ENCODE measurements at regions not wholly inside any gene's neighbourhood (a gene's known extent, or its start where the extent isn't known, plus 50 kb on each side); places are given as distances from the start of the nearest gene placed in this dataset.

GRCh38 chr12:82529101-82529500 is 157.6 kb upstream of the TMTC2 start:
- WGBS, 2 donors, result 26 to 30% methylated on average over 1 of the region's 1 CpG
- intact Hi-C loops (cut with DNase I; ENCODE audit: low total_unique reads), result no loop called here
- no peak for TF ChIP-seq CTCF (IDR thresholded peaks at IDR 0.05)
- no peak for TF ChIP-seq POLR2A (IDR thresholded peaks at IDR 0.05)
- H3K4me3 ChIP-seq (ENCODE audit: low read depth, poor library complexity, severe bottlenecking), result no peak overlapping the region
- no peak for DNase-seq (ENCODE audit: low spot score in 2 of 2)

GRCh38 chr12:82529954-82530353 is 156.8 kb upstream of the TMTC2 start:
- H3K4me3 ChIP-seq (ENCODE audit: low read depth, poor library complexity, severe bottlenecking), result no peak overlapping the region
- no peak for DNase-seq (ENCODE audit: low spot score in 2 of 2)
- 74 to 76% methylated on average over 3 of the region's 3 CpGs for WGBS, 2 donors
- intact Hi-C loops (cut with DNase I; ENCODE audit: low total_unique reads), result no loop called here
- no peak for TF ChIP-seq POLR2A (IDR thresholded peaks at IDR 0.05)
- TF ChIP-seq CTCF (IDR thresholded peaks at IDR 0.05), result no peak

GRCh38 chr12:82530394-82530793 is 156.3 kb upstream of the TMTC2 start:
- WGBS, 2 donors, result 84 to 97% methylated on average over 2 of the region's 2 CpGs
- TF ChIP-seq POLR2A (IDR thresholded peaks at IDR 0.05) (no peak), CTCF (IDR thresholded peaks at IDR 0.05) (no peak)
- DNase-seq (ENCODE audit: low spot score in 2 of 2), result no peak
- no peak overlapping the region for H3K4me3 ChIP-seq (ENCODE audit: low read depth, poor library complexity, severe bottlenecking)
- intact Hi-C loops (cut with DNase I; ENCODE audit: low total_unique reads), result no loop called here

- no peak overlapping the region for H3K4me3 ChIP-seq (ENCODE audit: low read depth, poor library complexity, severe bottlenecking)
- no peak for DNase-seq (ENCODE audit: low spot score in 2 of 2)
- WGBS, 2 donors, result 66 to 69% methylated on average over 1 of the region's 1 CpG
- intact Hi-C loops (cut with DNase I; ENCODE audit: low total_unique reads), result no loop called here
- TF ChIP-seq POLR2A (IDR thresholded peaks at IDR 0.05) (no peak), CTCF (IDR thresholded peaks at IDR 0.05) (no peak)
Observed at GRCh38 chr12:82533341-82533740, 153.4 kb upstream of the TMTC2 start.

GRCh38 chr12:82537436-82537835 is 149.3 kb upstream of the TMTC2 start:
- H3K4me3 ChIP-seq (ENCODE audit: low read depth, poor library complexity, severe bottlenecking), result no peak overlapping the region
- 63 to 70% methylated on average over 2 of the region's 2 CpGs for WGBS, 2 donors
- no peak for TF ChIP-seq CTCF (IDR thresholded peaks at IDR 0.05)
- TF ChIP-seq POLR2A (IDR thresholded peaks at IDR 0.05), result no peak
- intact Hi-C loops (cut with DNase I; ENCODE audit: low total_unique reads), result no loop called here
- DNase-seq (ENCODE audit: low spot score in 2 of 2), result no peak

- TF ChIP-seq CTCF (IDR thresholded peaks at IDR 0.05), result no peak
- TF ChIP-seq POLR2A (IDR thresholded peaks at IDR 0.05), result no peak
- WGBS, 2 donors, result 68 to 73% methylated on average over 2 of the region's 2 CpGs
- no peak overlapping the region for H3K4me3 ChIP-seq (ENCODE audit: low read depth, poor library complexity, severe bottlenecking)
- intact Hi-C loops (cut with DNase I; ENCODE audit: low total_unique reads), result no loop called here
- no peak for DNase-seq (ENCODE audit: low spot score in 2 of 2)
Observed at GRCh38 chr12:82554529-82554928, 132.2 kb upstream of the TMTC2 start.
